Trophoblast cell (in vitro differentiated cells and primary cell): ENCODE measurements at regions not wholly inside any gene's neighbourhood (a gene's known extent, or its start where the extent isn't known, plus 50 kb on each side); places are given as distances from the start of the nearest gene placed in this dataset.
A peak's percentile ranks its signal among the peaks of the same experiment; 100 is the strongest.

Experiments used
- DNase-seq, 2 donors: peaks; one replicate each; pipeline ENCODE4 v3.0.0-alpha.2; 2016
- H2AFZ ChIP-seq: 2 replicates; pipeline ENCODE4 v1.6.1; 2013; ENCODE audit warnings: low read length, moderate library complexity, mild to moderate bottlenecking; ENCODE audit not compliant: insufficient read depth, poor library complexity
- H2AK5ac ChIP-seq: 2 replicates; pipeline ENCODE4 v1.6.1; 2013; ENCODE audit warnings: mild to moderate bottlenecking, low read length
- H2BK120ac ChIP-seq: 2 replicates; pipeline ENCODE4 v1.6.1; 2013; ENCODE audit warnings: low read length, mild to moderate bottlenecking, moderate library complexity; ENCODE audit not compliant: insufficient read depth, poor library complexity
- H2BK12ac ChIP-seq: 2 replicates; pipeline ENCODE4 v1.6.1; 2013; ENCODE audit warnings: mild to moderate bottlenecking, low read length, moderate library complexity
- H2BK5ac ChIP-seq: 2 replicates; pipeline ENCODE4 v1.6.1; 2013; ENCODE audit warnings: low read length, low read depth, moderate library complexity, mild to moderate bottlenecking; ENCODE audit not compliant: poor library complexity
- H3K14ac ChIP-seq: 2 replicates; pipeline ENCODE4 v1.6.1; 2013; ENCODE audit warnings: mild to moderate bottlenecking, low read length
- H3K18ac ChIP-seq: 2 replicates; pipeline ENCODE4 v1.6.1; 2013; ENCODE audit warnings: mild to moderate bottlenecking, low read length
- H3K23ac ChIP-seq: 2 replicates; pipeline ENCODE4 v1.6.1; 2013; ENCODE audit warnings: low read length
- H3K27ac ChIP-seq: 2 replicates; pipeline ENCODE4 v1.5.1; 2013; ENCODE audit warnings: low read depth, mild to moderate bottlenecking, inconsistent platforms, low read length, moderate library complexity
- H3K27me3 ChIP-seq: 2 replicates; pipeline ENCODE4 v1.6.1; 2013; ENCODE audit warnings: inconsistent platforms, mild to moderate bottlenecking, low read length, moderate library complexity; ENCODE audit not compliant: insufficient read depth
- H3K36me3 ChIP-seq, 2 experiments: 1 replicate in 1 of 2; 2 replicates in 1 of 2; pipeline ENCODE4 v1.6.1; 2013; ENCODE audit warnings: low read length in 2 of 2, mild to moderate bottlenecking in 2 of 2, moderate library complexity in 1 of 2; ENCODE audit not compliant: insufficient read depth in 2 of 2, control insufficient read depth in 1 of 2
- H3K4ac ChIP-seq: 2 replicates; pipeline ENCODE4 v1.6.1; 2013; ENCODE audit warnings: low read depth, mild to moderate bottlenecking, low read length, moderate library complexity
- H3K4me1 ChIP-seq, 2 experiments: 1 replicate in 1 of 2; 2 replicates in 1 of 2; pipeline ENCODE4 v1.6.1; 2013; ENCODE audit warnings: low read length in 2 of 2, mild to moderate bottlenecking in 2 of 2, moderate library complexity in 1 of 2; ENCODE audit not compliant: insufficient read depth in 2 of 2, control insufficient read depth in 1 of 2
- H3K4me2 ChIP-seq: 2 replicates; pipeline ENCODE4 v1.6.1; 2013; ENCODE audit warnings: inconsistent platforms, mild to moderate bottlenecking, low read length, moderate library complexity
- H3K4me3 ChIP-seq: 2 replicates; pipeline ENCODE4 v1.5.1; 2013; ENCODE audit warnings: mild to moderate bottlenecking, low read depth, low read length, inconsistent platforms
- H3K79me1 ChIP-seq: one replicate; pipeline ENCODE4 v1.6.1; 2013; ENCODE audit warnings: low read length
- H3K79me2 ChIP-seq: 2 replicates; pipeline ENCODE4 v1.6.1; 2013; ENCODE audit warnings: low read length, mild to moderate bottlenecking; ENCODE audit not compliant: control insufficient read depth, insufficient read depth, poor library complexity
- H3K9ac ChIP-seq: 2 replicates; pipeline ENCODE4 v1.6.1; 2013; ENCODE audit warnings: mild to moderate bottlenecking, low read length
- H3K9me3 ChIP-seq: 2 replicates; pipeline ENCODE4 v1.6.1; 2013; ENCODE audit warnings: low read depth, mild to moderate bottlenecking, control low read depth, inconsistent platforms, low read length; ENCODE audit not compliant: insufficient read depth
- H4K12ac ChIP-seq: 2 replicates; pipeline ENCODE4 v1.6.1; 2013; ENCODE audit warnings: low read depth, mild to moderate bottlenecking, low read length, moderate library complexity
- H4K8ac ChIP-seq: 2 replicates; pipeline ENCODE4 v1.6.1; 2013; ENCODE audit warnings: low read depth, mild to moderate bottlenecking, low read length, moderate library complexity
- H4K91ac ChIP-seq: one replicate; pipeline ENCODE4 v1.6.1; 2013; ENCODE audit warnings: low read depth, mild to moderate bottlenecking, low read length, moderate library complexity
- WGBS: extraction: QIAGEN DNeasy Blood & Tissue Kit; methylation state at CpG from one replicate; pipeline ENCODE4 v1.1.7; 2013; ENCODE audit warnings: missing lambda C conversion rate; ENCODE audit not compliant: insufficient read length, insufficient coverage; ENCODE audit errors: extremely low coverage; 5-methylcytosine and 5-hydroxymethylcytosine counted together

- no CpG with 5 or more reads among the region's 9 CpGs for WGBS
- no peaks in the 10 kb centered on the region for H3K36me3 ChIP-seq
- no peak overlapping the region for H2AFZ ChIP-seq
- H4K8ac ChIP-seq: no peak overlapping the region
- H3K9ac ChIP-seq: no peak overlapping the region
- H2BK12ac ChIP-seq: no peak overlapping the region
- no peak overlapping the region for H3K27ac ChIP-seq
- no peak overlapping the region for H3K23ac ChIP-seq
- no peak overlapping the region for H3K4ac ChIP-seq
- no peaks in the 10 kb centered on the region for H3K4me1 ChIP-seq
- H3K14ac ChIP-seq: no peak overlapping the region
- no peak overlapping the region for H2BK120ac ChIP-seq
- no peak overlapping the region for H3K18ac ChIP-seq
- H3K79me1 ChIP-seq: no peaks in the 10 kb centered on the region
- peaks cover 44% of the 10 kb centered on the region for H3K9me3 ChIP-seq
- H4K91ac ChIP-seq: no peak overlapping the region
- no peak overlapping the region for H2AK5ac ChIP-seq
- H3K27me3 ChIP-seq: no peaks in the 10 kb centered on the region
- H3K4me2 ChIP-seq: no peak overlapping the region
- H4K12ac ChIP-seq: no peak overlapping the region
- H2BK5ac ChIP-seq: no peak overlapping the region
- no peaks in the 10 kb centered on the region for H3K79me2 ChIP-seq
- H3K4me3 ChIP-seq: no peak overlapping the region
- no peak for DNase-seq
Observed at GRCh38 chr2:239471011-239471792, 70.4 kb upstream of the HDAC4 start.

- H3K4me2 ChIP-seq: no peak overlapping the region
- H3K9me3 ChIP-seq: peaks cover 41% of the 10 kb centered on the region
- H4K12ac ChIP-seq: no peak overlapping the region
- H3K18ac ChIP-seq: no peak overlapping the region
- no peak overlapping the region for H2AK5ac ChIP-seq
- H3K36me3 ChIP-seq: no peaks in the 10 kb centered on the region
- H3K79me1 ChIP-seq: no peaks in the 10 kb centered on the region
- no peak overlapping the region for H3K4me3 ChIP-seq
- WGBS: no CpG with 5 or more reads among the region's 14 CpGs
- no peaks in the 10 kb centered on the region for H3K79me2 ChIP-seq
- no peak overlapping the region for H3K27ac ChIP-seq
- no peak overlapping the region for H4K91ac ChIP-seq
- no peak for DNase-seq
- no peak overlapping the region for H2BK5ac ChIP-seq
- no peak overlapping the region for H2AFZ ChIP-seq
- no peak overlapping the region for H2BK120ac ChIP-seq
- H3K23ac ChIP-seq: no peak overlapping the region
- no peak overlapping the region for H3K9ac ChIP-seq
- no peaks in the 10 kb centered on the region for H3K27me3 ChIP-seq
- H4K8ac ChIP-seq: no peak overlapping the region
- no peak overlapping the region for H3K4ac ChIP-seq
- no peak overlapping the region for H3K14ac ChIP-seq
- H3K4me1 ChIP-seq: no peaks in the 10 kb centered on the region
- no peak overlapping the region for H2BK12ac ChIP-seq
Observed at GRCh38 chr2:239470151-239470900, 69.5 kb upstream of the HDAC4 start.

DNA sequence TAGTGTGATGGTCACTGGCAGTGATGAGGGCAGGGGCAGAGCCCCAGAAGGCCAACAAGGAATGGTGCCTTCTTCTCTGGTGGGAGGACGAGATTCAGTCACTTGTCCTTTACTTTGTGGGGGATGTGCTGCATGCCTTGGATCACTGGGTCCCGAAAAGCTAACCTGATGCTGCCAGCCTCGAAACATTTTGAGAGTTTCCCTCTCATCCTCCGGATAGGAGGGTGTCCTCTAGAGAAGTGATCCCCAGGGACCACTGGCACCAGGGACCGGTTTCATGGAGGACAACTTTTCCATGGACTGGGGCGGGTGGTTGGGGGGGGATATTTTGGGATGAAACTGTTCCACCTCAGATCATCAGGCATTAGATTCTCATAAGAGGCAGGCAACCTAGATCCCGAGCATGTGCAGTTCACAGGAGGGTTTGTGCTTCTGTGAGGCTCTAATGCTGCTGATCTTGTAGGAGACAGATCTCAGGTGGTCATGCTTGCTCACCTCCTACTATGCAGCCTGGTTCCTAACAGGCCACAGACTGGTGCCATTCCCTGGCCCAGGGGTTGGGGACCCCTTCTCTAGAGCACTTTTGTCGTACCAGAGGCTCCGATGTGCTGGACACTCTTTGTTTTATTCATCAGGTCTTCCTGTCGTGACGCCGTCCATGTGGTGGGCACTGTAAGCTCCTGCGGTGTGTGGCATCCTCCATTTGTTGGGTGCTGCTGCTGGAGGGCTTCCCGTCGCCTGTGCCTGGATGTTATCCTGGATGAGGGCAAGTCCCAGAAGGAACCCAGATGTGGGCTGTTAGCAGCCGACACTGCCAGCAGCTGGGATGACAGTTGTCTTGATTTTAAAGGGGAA is 68.5 kb upstream of the HDAC4 start:
- Histone ChIP-seq H4K8ac (no peak overlapping the region), H3K9ac (no peak overlapping the region), H2BK12ac (no peak overlapping the region), H2AK5ac (no peak overlapping the region), H3K4me1 (no peaks in the 10 kb centered on the region), H3K9me3 (peaks cover 41% of the 10 kb centered on the region), H3K14ac (no peak overlapping the region), H3K4ac (no peak overlapping the region), H2BK5ac (no peak overlapping the region), H3K36me3 (no peaks in the 10 kb centered on the region), H4K91ac (no peak overlapping the region), H3K79me2 (no peaks in the 10 kb centered on the region), H3K27me3 (no peaks in the 10 kb centered on the region), H3K18ac (no peak overlapping the region), H3K4me3 (no peak overlapping the region), H4K12ac (no peak overlapping the region), H2AFZ (no peak overlapping the region), H2BK120ac (no peak overlapping the region), H3K27ac (no peak overlapping the region), H3K79me1 (no peaks in the 10 kb centered on the region), H3K23ac (no peak overlapping the region), H3K4me2 (no peak overlapping the region)
- DNase-seq: no peak
- WGBS: no CpG with 5 or more reads among the region's 16 CpGs

- Histone ChIP-seq H3K9ac (no peak overlapping the region), H2BK5ac (no peak overlapping the region), H4K8ac (no peak overlapping the region), H3K4ac (no peak overlapping the region), H3K27me3 (no peaks in the 10 kb centered on the region), H3K4me3 (peak overlapping the region; percentile 5), H3K23ac (no peak overlapping the region), H4K91ac (no peak overlapping the region), H2AFZ (no peak overlapping the region), H2BK12ac (no peak overlapping the region), H3K18ac (no peak overlapping the region), H3K27ac (no peak overlapping the region), H2AK5ac (no peak overlapping the region), H2BK120ac (no peak overlapping the region), H3K14ac (no peak overlapping the region), H3K4me2 (no peak overlapping the region), H3K79me2 (no peaks in the 10 kb centered on the region), H3K36me3 (no peaks in the 10 kb centered on the region), H3K9me3 (peaks cover 39% of the 10 kb centered on the region), H3K79me1 (no peaks in the 10 kb centered on the region), H3K4me1 (no peaks in the 10 kb centered on the region), H4K12ac (no peak overlapping the region)
- no peak for DNase-seq
- WGBS: no CpG with 5 or more reads among the region's 10 CpGs
Observed at GRCh38 chr2:239468491-239469105, 67.8 kb upstream of the HDAC4 start.
